GM19239 (cell line): ENCODE measurements at regions not wholly inside any gene's neighbourhood (a gene's known extent, or its start where the extent isn't known, plus 50 kb on each side); places are given as distances from the start of the nearest gene placed in this dataset.
"Not testable (repeated sequence)": the region's sequence is repeated elsewhere in the genome, so short reads cannot be mapped to it uniquely, and the experiment has no call there.

Source experiments
- DNase-seq: peaks from one replicate; pipeline ENCODE4 v3.0.0; 2011; ENCODE audit warnings: low spot score; ENCODE audit not compliant: insufficient read length
- FAIRE-seq: peaks from 2 replicates; lab custom pipeline; 2011; peaks lifted over from hg19 to GRCh38; lab: Jason Lieb, UNC

GRCh38 chrX:104392350-104392749 is 137.6 kb upstream of the ESX1 start:
- FAIRE-seq, result no peak

GRCh38 chrX:104391906-104392305 is 137.2 kb upstream of the ESX1 start:
- FAIRE-seq, result no peak
- DNase-seq, result no peak

More at GRCh38 chrX:104392350-104392749, 137.6 kb upstream of the ESX1 start:
- no peak for DNase-seq

- no peak for DNase-seq
- no peak for FAIRE-seq
These were observed 122.2 kb upstream of the ESX1 start for GRCh38 chrX:104376937-104377336.

- FAIRE-seq (no peak), DNase-seq (no peak)
These were observed 117.8 kb upstream of the ESX1 start for GRCh38 chrX:104372547-104372946.

GRCh38 chrX:104370089-104370488 is 115.4 kb upstream of the ESX1 start:
- FAIRE-seq (no peak), DNase-seq (no peak)

GRCh38 chrX:104360774-104361173 is 106.0 kb upstream of the ESX1 start:
- DNase-seq, FAIRE-seq: not testable (repeated sequence)

- DNase-seq (no peak), FAIRE-seq (no peak)
These were observed 104.4 kb upstream of the ESX1 start for GRCh38 chrX:104359124-104359523.

GRCh38 chrX:104351173-104351769 is 96.5 kb upstream of the ESX1 start:
- DNase-seq (no peak), FAIRE-seq (no peak)

- no peak for FAIRE-seq
- no peak for DNase-seq
These were observed 93.1 kb upstream of the ESX1 start for GRCh38 chrX:104347860-104348259.

- FAIRE-seq (peak; percentile 93), DNase-seq (peak; percentile 0)
These were observed 88.8 kb upstream of the ESX1 start for GRCh38 chrX:104343428-104344129.

GRCh38 chrX:104342065-104342464 is 87.3 kb upstream of the ESX1 start:
- FAIRE-seq, result peak; percentile 11

GRCh38 chrX:104335756-104336155 is 81.0 kb upstream of the ESX1 start:
- no peak for FAIRE-seq

More at GRCh38 chrX:104342065-104342464, 87.3 kb upstream of the ESX1 start:
- DNase-seq, result no peak

GRCh38 chrX:104334971-104335370 is 80.2 kb upstream of the ESX1 start:
- DNase-seq (no peak), FAIRE-seq (no peak)

More at GRCh38 chrX:104335756-104336155, 81.0 kb upstream of the ESX1 start:
- no peak for DNase-seq

GRCh38 chrX:104330966-104331365 is 76.2 kb upstream of the ESX1 start:
- FAIRE-seq, result no peak
- DNase-seq, result no peak

- no peak for FAIRE-seq
These were observed 75.0 kb upstream of the ESX1 start for GRCh38 chrX:104329731-104330130.

GRCh38 chrX:104325213-104325585 is 70.5 kb upstream of the ESX1 start:
- FAIRE-seq, result no peak

More at GRCh38 chrX:104329731-104330130, 75.0 kb upstream of the ESX1 start:
- DNase-seq, result no peak

GRCh38 chrX:104324461-104325212 is 69.9 kb upstream of the ESX1 start:
- FAIRE-seq (no peak), DNase-seq (no peak)

More at GRCh38 chrX:104325213-104325585, 70.5 kb upstream of the ESX1 start:
- DNase-seq, result no peak

- FAIRE-seq, result no peak
- DNase-seq, result no peak
These were observed 64.6 kb upstream of the ESX1 start for GRCh38 chrX:104319346-104319745.

- DNase-seq, result no peak
- FAIRE-seq, result no peak
These were observed 63.7 kb upstream of the ESX1 start for GRCh38 chrX:104318330-104319009.

- no peak for DNase-seq
- FAIRE-seq, result no peak
These were observed 62.0 kb upstream of the ESX1 start for GRCh38 chrX:104316739-104317138.
